ENCODE measurements at regions not wholly inside any gene's neighbourhood (a gene's known extent, or its start where the extent isn't known, plus 50 kb on each side); places are given as distances from the start of the nearest gene placed in this dataset.

DNA sequence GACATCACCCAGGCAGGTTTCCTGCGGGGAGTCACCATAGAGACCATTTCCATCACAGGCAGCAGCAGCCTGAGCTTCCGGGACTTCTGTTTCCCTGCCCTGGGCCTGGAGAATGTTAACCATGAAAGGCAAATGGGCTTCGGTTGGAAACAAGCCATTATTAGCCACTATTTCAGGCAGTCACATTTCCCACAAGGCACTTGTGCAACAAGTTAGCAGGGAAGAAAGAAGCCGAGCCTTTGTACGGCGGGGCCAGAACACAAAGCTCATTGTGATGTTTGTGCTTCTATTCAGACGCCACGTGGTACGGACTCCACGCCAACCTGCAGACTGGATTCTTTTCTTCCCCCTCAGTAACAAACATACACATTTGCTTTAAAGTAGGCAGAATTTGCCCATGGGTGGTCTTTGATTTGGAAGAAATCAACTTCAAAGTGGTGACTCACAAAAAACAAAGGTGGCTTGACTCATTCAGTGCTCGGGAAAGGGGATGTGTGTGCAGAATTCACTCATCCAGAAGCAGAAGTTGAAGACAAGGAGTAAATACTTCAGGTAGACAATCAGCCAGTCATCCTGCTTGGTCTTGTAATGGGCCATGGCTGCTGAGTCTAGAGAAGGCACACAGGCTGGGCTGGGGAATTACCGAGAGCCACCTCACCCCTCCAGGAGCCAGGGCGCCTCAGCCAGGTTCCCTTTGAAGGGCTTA is 154.2 kb upstream of the PRMT8 start:
- no peak for DNase-seq

DNA sequence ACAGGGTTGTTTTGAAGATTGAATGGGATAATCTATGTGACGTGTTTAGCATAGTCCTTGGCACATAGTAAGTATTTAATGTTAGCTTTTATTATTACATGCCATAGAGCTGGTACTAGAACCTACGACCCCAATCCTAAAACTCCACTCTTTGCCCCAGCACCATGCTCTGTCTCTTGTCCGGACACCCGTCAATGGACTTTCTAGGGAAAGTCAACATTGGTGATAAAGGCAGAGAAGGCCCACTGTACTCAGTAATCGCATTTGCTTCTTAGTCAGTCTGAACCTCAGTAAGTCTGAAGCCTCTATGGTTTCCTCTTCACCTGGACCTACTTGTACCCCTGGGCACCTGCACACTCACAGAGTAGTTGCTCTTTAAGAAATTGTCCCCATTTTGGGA is 153.1 kb upstream of the PRMT8 start:
- DNase-seq: no peak

DNA sequence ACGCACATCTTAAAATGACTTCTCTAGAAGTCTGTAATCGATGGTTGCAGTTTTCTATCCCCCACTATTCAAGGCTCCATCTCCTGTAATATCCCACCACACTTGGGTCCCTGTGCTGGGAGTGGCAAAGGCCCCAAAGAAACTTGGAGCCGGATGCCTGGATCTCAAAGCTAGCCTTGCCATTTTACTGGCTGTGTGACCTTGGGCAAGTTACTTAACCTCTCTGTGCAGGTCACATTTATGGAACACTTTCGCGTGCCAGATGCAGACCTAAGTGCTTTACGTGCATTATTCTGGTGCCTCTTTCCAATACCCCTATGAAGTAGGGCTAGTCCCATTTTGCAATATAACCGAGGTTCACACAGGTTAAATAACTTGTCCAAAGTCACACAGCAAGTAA is 151.8 kb upstream of the PRMT8 start:
- DNase-seq: no peak

GRCh38 chr12:3341594-3341993 is 149.4 kb upstream of the PRMT8 start:
- no peak for DNase-seq

DNA sequence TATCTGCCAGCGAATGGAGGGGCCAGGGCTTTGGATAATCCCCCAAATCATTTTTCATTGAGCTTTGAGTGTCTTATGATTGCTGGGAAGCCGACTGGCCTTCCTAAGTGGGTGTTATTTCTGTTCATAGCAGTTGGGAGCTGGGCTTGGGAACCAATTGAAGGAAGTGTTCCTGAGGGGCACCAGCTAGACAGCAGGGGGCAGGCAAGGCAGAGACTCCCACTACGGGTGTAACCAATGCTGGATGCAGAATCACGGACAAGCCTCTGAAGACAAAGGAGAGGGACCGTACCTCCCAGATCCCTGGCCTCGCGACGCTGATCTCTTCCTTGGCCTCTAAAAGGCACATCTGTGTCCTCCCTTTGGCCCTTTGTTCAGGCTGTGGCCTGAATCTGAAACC is 149.0 kb upstream of the PRMT8 start:
- no peak for DNase-seq

GRCh38 chr12:3348055-3348454 is 142.9 kb upstream of the PRMT8 start:
- DNase-seq: no peak

DNA sequence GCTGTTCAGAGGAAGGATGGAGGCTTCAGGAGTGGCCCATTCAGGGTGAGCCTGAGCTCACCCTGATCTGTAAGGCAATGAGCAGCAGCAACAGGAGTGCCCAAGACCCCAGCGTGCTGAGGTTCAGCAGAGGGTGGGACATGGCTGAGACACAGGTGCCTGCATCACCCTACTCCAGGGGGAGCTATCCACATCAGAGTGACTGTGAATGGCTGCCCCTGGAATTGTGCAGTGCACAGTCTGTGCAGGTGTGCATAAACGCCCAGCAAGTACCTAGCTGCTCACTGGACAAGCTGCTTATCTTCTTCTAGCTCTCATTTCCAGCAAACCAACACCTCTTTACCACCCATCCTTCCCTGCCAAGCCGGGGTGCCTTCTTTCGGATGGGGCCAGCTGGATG is 140.6 kb upstream of the PRMT8 start:
- DNase-seq: no peak

DNA sequence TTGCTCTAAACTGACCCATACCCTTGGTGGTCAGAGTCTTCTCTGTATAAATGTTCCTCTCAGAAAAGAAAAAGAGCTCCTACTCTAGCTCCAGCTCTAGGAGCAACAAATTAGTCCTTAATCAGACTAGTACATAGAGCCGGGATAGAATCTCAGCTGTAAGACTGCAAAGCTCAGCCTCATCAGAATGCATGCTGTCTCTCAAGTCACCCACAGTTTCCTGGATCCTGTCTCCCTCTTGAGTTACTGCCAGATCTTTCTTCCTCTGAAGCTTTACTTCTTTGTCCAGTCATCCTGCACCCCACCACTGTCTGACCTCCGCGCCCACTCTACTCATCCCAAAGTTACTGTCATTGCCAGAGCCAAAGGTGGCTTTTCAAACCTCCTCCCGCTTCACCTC is 139.3 kb upstream of the PRMT8 start:
- no peak for DNase-seq

DNA sequence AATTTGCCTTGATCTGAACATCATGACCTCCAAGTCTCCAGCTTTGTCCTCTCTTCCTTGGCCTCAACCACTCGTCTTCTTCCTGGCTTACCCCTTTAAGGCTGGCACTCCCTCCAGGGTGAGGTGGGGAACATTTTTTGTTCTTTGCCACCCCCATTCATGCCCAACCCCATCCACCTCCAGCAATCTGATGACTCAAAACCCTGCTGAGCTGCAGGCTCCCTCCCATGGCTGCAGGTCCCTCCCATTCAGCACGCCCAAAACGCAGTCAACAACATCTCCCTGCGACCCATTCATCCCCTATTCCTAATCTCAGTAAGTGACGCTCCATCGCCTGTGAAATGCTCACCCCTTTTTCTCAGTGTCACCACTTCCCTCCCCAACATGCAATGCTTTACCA is 138.8 kb upstream of the PRMT8 start:
- DNase-seq: no peak

- DNase-seq: no peak
These were observed 137.4 kb upstream of the PRMT8 start for GRCh38 chr12:3353621-3354020.

DNA sequence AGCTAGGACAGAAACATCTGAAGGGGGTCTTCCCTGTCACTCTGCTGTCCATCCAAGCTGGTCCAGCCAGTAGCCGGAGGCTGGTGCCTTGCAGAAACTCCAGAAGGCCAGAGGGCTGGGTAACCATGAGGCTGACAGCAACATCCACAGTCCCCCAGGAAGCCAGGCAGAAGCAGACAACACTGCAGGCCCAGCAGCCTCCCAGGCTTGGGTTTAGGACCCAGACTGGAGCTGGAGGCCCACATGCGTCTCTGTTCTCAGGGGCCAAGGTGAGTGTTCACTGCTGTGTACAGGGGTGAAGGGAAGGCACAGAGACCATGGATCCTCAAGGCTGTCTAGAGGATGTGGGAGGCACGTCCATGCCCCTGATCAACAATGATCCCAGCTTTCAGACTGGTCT is 136.4 kb upstream of the PRMT8 start:
- DNase-seq: no peak

DNA sequence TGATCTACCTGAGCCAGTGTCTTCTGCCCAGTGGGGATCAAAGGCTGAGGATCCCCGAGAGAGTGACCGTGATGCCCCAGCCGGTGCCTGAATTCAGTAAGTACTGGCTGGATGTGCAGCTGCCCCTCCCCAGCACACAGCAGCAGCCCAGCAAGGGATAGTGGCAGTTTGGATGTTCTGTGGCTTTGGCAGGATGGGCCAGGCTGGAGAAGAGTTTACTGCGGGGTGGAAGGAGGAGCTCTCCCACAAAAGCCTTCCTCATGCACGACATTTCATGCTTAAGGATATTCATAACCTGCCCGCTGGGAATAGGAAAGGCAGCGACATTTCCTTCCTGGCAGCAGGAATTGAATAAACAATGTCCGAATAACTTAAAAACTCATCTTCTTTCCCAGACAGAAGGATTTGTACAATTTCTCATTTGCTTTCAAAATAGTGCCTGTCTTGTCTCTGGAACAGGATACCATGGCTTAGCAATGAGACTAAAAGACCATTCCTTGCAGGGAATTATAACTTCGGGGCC is 135.6 kb upstream of the PRMT8 start:
- DNase-seq: no peak

DNA sequence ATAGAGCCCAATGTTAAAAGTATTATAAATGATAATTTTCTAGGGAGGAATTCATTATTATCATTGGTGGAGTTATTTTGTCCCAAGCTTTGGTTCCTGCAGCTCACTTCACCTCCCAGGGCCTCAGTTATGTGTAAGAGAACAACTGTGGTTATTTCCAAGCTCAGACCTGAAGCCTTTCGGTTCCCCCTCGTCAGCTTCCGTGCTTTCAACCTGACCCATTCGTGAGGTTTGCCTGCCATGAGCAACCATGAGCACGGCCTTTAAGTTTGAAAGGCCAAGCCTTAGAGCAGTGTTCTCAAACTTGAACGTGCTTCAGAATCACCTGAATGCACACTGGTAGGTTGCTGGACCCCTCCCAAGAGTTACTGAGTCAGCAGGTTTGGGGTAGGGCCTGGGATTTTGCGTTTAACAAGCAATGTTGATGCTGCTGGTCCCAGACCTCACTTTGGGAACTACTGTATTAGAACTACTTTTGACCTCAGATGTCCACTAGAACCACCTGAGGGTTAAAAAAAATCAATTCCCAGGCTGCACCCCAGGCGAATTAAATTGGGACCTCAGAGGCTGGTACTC is 133.0 kb upstream of the PRMT8 start:
- DNase-seq: no peak

DNA sequence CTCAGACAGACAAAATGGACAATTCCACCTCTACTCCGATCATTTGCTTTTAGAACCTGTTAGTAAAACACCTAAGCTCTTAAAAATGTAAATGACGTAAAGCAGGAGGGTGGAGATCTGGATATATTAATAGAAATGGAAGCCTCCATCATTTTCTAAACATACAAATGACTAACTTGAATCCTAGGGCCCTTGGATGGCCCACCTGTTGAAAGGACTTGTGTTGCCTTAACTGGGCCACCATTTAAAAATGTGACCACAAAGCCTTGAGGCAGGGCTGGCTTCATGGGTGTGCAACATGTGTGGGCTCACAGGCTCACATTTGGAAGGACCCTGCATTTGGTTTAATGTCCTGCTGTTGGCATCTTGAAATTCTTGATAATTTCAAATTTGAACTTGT is 131.5 kb upstream of the PRMT8 start:
- DNase-seq: no peak

DNA sequence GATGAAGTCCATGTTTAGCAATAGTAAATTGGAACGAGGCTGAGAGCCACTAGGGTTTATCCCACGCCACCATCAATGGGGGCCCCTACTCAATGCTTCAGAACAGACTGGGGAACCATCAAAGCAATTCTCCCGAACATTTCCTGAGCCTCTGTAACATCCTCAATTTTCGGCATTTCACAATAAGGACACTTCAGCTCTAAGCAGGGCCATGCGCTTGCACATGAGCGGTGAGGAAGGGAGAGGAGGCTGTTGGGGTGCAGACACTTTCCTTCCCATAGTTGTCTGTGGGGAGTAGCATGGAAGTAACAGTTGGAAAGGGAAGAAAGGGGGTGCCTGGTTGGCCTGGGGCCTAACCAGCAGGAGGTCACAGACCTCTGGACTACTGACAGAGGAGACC is 129.9 kb upstream of the PRMT8 start:
- DNase-seq: no peak

DNA sequence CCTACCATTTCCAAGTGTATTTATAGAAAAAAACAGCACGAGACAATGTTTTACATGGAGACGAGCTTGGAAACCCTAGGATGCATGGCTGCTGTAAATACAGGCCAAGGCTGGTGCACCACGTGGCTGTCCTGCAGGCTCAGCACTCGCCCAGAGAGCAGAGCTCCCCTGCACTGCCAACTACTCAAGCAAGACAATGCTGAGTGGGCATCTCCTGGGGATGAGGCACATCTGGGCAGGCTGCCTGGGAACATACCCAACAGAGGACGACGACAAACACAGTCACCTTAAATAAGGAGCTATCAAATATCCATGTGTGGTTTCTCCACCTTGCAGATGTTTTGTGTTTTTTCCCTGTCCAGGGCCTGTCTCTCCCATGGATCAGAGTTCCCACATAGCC is 128.3 kb upstream of the PRMT8 start:
- DNase-seq: no peak

- DNase-seq: peak; percentile 18
These were observed 127.4 kb upstream of the PRMT8 start for GRCh38 chr12:3363608-3364007.

GRCh38 chr12:3364226-3364625 is 126.8 kb upstream of the PRMT8 start:
- DNase-seq: no peak

DNA sequence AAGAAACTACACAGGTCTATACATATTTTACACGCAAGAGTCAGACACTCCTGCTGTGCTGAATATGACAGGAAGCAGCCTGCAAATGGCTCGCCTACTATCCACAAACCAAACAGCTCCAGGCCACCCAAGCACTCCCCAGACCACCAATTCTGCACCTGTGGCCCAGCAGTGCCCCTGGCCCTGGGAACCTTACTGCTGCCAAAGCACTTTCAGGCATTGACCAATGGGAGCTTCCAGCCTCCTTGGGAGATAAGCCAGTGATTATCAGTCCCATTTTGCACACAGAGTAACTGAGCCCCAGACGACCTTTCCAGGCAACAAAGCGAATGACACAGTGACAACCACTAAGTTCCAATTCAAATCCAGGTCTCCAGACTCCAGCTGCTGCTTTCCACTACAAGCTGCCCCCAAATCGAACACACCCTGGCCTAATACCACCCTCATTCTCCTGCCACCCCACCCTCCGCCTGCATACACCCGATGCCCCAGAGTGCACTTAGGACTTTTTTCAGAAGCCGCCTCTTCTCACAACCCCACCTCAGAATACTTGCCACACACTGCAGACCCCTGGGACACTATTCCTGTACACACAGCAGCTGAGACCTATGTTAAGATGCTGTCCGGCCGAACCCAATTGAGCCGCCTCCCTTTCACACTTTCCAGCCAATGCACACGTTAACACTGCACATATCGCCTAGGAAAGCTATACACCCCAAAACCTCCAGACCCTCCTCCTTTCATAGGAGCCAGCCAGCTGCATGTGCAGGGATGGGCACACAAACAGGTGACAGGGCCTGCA is 126.1 kb upstream of the PRMT8 start:
- no peak for DNase-seq

DNA sequence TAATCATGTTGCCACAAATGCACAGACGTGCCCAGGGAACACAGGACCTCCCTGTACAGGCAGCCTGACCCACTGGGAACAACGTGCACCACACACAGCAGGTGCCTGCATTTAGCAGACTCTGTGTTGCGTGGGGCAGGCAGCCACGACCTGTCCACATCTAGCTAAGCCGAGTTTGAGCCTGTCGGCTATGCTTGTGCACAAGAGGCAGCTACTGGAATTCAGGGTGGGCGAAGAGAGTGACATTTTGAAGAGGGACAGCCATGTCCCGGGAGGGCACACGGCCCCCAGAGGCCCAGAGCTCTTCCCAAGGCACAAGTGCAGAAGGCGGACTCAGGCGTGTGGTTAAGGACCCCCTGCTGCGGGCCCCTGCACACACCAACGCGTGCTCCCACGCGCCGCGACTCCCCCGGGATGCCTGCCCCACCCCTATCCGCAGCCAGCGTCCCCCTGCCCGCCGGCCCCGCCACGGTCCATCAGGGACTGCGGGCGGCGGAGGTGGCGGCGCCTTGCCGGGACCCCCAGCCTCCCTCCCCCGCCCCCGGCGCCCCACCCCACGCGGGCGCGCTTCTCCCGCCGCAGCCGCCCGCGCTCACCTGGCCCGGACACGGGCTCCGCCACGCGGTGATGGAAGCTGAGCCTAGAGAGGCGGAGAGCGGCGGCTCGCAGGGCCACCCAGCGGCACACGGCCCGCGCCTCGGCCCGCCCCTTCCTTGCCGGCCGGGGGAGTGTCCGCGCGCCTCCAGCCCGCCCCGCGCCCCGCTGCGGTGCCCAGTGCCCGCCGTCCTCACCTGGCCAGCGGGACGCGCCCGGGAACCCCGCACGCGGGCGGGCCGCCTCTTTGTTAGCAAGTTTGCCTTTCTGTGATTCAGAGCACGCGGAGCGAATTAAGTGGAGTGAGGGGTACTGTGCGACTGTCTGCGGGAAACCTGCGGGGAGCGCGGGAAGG is 125.3 kb upstream of the PRMT8 start:
- no peak for DNase-seq

DNA sequence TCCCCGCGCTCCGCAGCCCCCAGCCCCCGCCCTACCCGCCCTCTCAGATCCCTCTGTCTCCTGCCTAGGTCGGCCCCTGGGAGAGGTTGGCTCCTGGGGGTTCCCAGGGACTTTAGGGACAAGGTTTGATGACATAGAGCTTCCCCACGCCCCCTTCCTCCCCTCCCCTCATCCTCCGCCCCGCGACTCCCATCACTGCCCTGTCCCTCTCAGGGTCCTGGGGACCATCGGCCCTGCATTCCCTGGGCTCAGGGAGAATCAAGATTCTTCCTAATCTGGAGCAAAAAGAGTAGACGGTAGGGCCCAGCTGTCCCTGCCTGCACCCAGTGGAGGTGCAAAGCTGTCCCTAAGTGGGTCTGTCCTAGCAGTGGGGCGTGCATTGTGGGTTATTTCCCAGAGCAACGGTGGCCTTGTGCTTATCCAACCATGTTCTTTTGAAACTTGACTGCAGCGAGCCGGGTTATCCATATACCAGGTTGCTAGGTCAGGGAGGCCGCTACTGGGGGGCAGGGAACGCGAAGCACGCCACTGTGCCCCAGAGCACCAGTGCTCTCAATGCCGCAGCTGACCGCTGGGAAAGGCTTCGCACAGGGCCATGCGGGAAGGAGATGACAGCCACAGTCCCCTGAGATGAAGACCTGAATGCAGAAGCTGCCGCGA is 124.4 kb upstream of the PRMT8 start:
- DNase-seq: no peak

GRCh38 chr12:3367750-3368444 is 123.1 kb upstream of the PRMT8 start:
- no peak for DNase-seq
